H9 (cell line): ENCODE measurements at regions not wholly inside any gene's neighbourhood (a gene's known extent, or its start where the extent isn't known, plus 50 kb on each side); places are given as distances from the start of the nearest gene placed in this dataset.

Source experiments
- DNase-seq: peaks from one replicate; pipeline ENCODE4 v3.0.0-alpha.2; 2017
- H2AFZ ChIP-seq: one replicate; pipeline ENCODE4 v1.6.1; 2013; ENCODE audit warnings: mild to moderate bottlenecking, low read length, control low read depth, moderate library complexity
- H2AK5ac ChIP-seq: 2 replicates; pipeline ENCODE4 v1.6.1; 2013; ENCODE audit warnings: low read length, control low read depth, mixed read lengths; ENCODE audit not compliant: insufficient read length
- H2BK120ac ChIP-seq: one replicate; pipeline ENCODE4 v1.6.1; 2013; ENCODE audit warnings: low read depth, mild to moderate bottlenecking, low read length, control low read depth, inconsistent platforms; ENCODE audit not compliant: poor library complexity, severe bottlenecking
- H2BK12ac ChIP-seq: 2 replicates; pipeline ENCODE4 v1.6.1; 2013; ENCODE audit warnings: low read length, control low read depth, mixed read lengths, low read depth; ENCODE audit not compliant: insufficient read length
- H2BK15ac ChIP-seq: 2 replicates; pipeline ENCODE4 v1.6.1; 2013; ENCODE audit warnings: low read depth, low read length, control low read depth
- H2BK20ac ChIP-seq: one replicate; pipeline ENCODE4 v1.6.1; 2013; ENCODE audit warnings: low read depth, mild to moderate bottlenecking, low read length, control low read depth, inconsistent platforms; ENCODE audit not compliant: poor library complexity, severe bottlenecking
- H2BK5ac ChIP-seq: 2 replicates; pipeline ENCODE4 v1.6.1; 2013; ENCODE audit warnings: low read length, control low read depth, mixed read lengths; ENCODE audit not compliant: insufficient read length
- H3K14ac ChIP-seq: 2 replicates; pipeline ENCODE4 v1.6.1; 2013; ENCODE audit warnings: low read length, control low read depth; ENCODE audit not compliant: insufficient read depth
- H3K18ac ChIP-seq: 2 replicates; pipeline ENCODE4 v1.6.1; 2013; ENCODE audit warnings: low read depth, mild to moderate bottlenecking, mixed read lengths, low read length, control low read depth; ENCODE audit not compliant: insufficient read length
- H3K23ac ChIP-seq: 2 replicates; pipeline ENCODE4 v1.6.1; 2013; ENCODE audit warnings: low read length, control low read depth, mixed read lengths, low read depth; ENCODE audit not compliant: insufficient read length
- H3K23me2 ChIP-seq: 2 replicates; pipeline ENCODE4 v1.6.1; 2013; ENCODE audit warnings: low read depth, mild to moderate bottlenecking, mixed read lengths, low read length, control low read depth; ENCODE audit not compliant: insufficient read length, poor library complexity, severe bottlenecking
- H3K27ac ChIP-seq: 2 replicates; pipeline ENCODE4 v1.5.1; 2013; ENCODE audit warnings: low read length, control low read depth, mixed read lengths, low read depth; ENCODE audit not compliant: insufficient read length
- H3K27me3 ChIP-seq: 2 replicates; pipeline ENCODE4 v1.6.1; 2013; ENCODE audit warnings: low read length, control low read depth, inconsistent platforms; ENCODE audit not compliant: insufficient read depth
- H3K4ac ChIP-seq: 2 replicates; pipeline ENCODE4 v1.6.1; 2013; ENCODE audit warnings: low read depth, mild to moderate bottlenecking, control low read depth, inconsistent platforms, low read length, moderate library complexity
- H3K4me1 ChIP-seq: 2 replicates; pipeline ENCODE4 v1.6.1; 2013; ENCODE audit warnings: low read length, control low read depth, inconsistent platforms; ENCODE audit not compliant: insufficient read depth
- H3K4me2 ChIP-seq: 2 replicates; pipeline ENCODE4 v1.6.1; 2013; ENCODE audit warnings: low read length, control low read depth, mixed read lengths; ENCODE audit not compliant: insufficient read length, insufficient read depth
- H3K56ac ChIP-seq: 2 replicates; pipeline ENCODE4 v1.6.1; 2013; ENCODE audit warnings: low read depth, mild to moderate bottlenecking, mixed read lengths, low read length, control low read depth; ENCODE audit not compliant: insufficient read length
- H3K79me1 ChIP-seq: 2 replicates; pipeline ENCODE4 v1.6.1; 2013; ENCODE audit warnings: low read depth, mild to moderate bottlenecking, moderate library complexity, low read length, control low read depth, inconsistent platforms; ENCODE audit not compliant: insufficient read depth, poor library complexity, severe bottlenecking
- H3K79me2 ChIP-seq: 2 replicates; pipeline ENCODE4 v1.6.1; 2013; ENCODE audit warnings: low read length, control low read depth, inconsistent platforms; ENCODE audit not compliant: insufficient read depth
- H3K9ac ChIP-seq: 2 replicates; pipeline ENCODE4 v1.6.1; 2013; ENCODE audit warnings: low read length, control low read depth, mixed read lengths; ENCODE audit not compliant: insufficient read length; ENCODE audit errors: extremely low read depth
- H3K9me3 ChIP-seq: one replicate; pipeline ENCODE4 v1.6.1; 2013; ENCODE audit warnings: low read depth, low read length, inconsistent platforms; ENCODE audit not compliant: control insufficient read depth
- H3T11ph ChIP-seq: one replicate; pipeline ENCODE4 v1.6.1; 2013; ENCODE audit warnings: mild to moderate bottlenecking, low read length, control low read depth, inconsistent platforms
- H4K20me1 ChIP-seq: one replicate; pipeline ENCODE4 v1.6.1; 2013; ENCODE audit not compliant: control insufficient read depth, insufficient read length, insufficient read depth
- H4K5ac ChIP-seq: 2 replicates; pipeline ENCODE4 v1.6.1; 2013; ENCODE audit warnings: low read depth, mild to moderate bottlenecking, mixed read lengths, low read length, control low read depth; ENCODE audit not compliant: insufficient read length
- H4K8ac ChIP-seq: replicated peaks from 2 replicates; pipeline ENCODE4 v1.6.1; 2013; ENCODE audit warnings: low read length, control low read depth, mixed read lengths, low read depth; ENCODE audit not compliant: insufficient read length
- H4K91ac ChIP-seq: 2 replicates; pipeline ENCODE4 v1.6.1; 2013; ENCODE audit warnings: low read depth, mild to moderate bottlenecking, moderate library complexity, mixed read lengths, low read length, control low read depth; ENCODE audit not compliant: insufficient read length
- H3K27ac Mint-ChIP-seq, 3 experiments: 2 replicates in 2 of 3; 3 replicates in 1 of 3; pipeline ENCODE4 v1.8.0; 2020 to 2021; ENCODE audit warnings: mixed read lengths in 3 of 3, mild to moderate bottlenecking in 1 of 3, moderate library complexity in 1 of 3
- H3K27me3 Mint-ChIP-seq: 2 replicates; pipeline ENCODE4 v1.8.0; 2021; ENCODE audit warnings: low read depth, mild to moderate bottlenecking, moderate library complexity, mixed read lengths
- H3K36me3 Mint-ChIP-seq, 3 experiments: 2 replicates in 2 of 3; 3 replicates in 1 of 3; pipeline ENCODE4 v1.8.0; 2020 to 2021; ENCODE audit warnings: low read depth in 3 of 3, mixed read lengths in 3 of 3; ENCODE audit not compliant: insufficient read depth in 1 of 3
- H3K4me1 Mint-ChIP-seq, 2 experiments: 2 replicates each; pipeline ENCODE4 v1.8.0; 2020; ENCODE audit warnings: mixed read lengths in 2 of 2
- H3K4me3 Mint-ChIP-seq, 2 experiments: 2 replicates in 1 of 2; 3 replicates in 1 of 2; pipeline ENCODE4 v1.8.0; 2020 to 2021; ENCODE audit warnings: mild to moderate bottlenecking in 2 of 2, mixed read lengths in 2 of 2, moderate library complexity in 1 of 2
- H3K9me3 Mint-ChIP-seq, 2 experiments: 2 replicates in 1 of 2; 3 replicates in 1 of 2; pipeline ENCODE4 v1.8.0; 2020; ENCODE audit warnings: mild to moderate bottlenecking in 2 of 2, mixed read lengths in 2 of 2, moderate library complexity in 1 of 2
- WGBS: extraction: QIAGEN DNeasy Blood & Tissue Kit; methylation state at CpG from one replicate; pipeline ENCODE4 v1.1.7; 2013; ENCODE audit warnings: missing lambda C conversion rate, low lambda C conversion rate, mixed read lengths; ENCODE audit not compliant: insufficient read length; ENCODE audit errors: extremely low coverage; 5-methylcytosine and 5-hydroxymethylcytosine counted together
- TF ChIP-seq, protein P1 (sequence below): fragments of 200-600 bp; sonication (generic); conservative IDR thresholded peaks from 3 replicates; pipeline ENCODE4 v1.8.0; 2021; ENCODE audit warnings: antibody characterized with exemption, mild to moderate bottlenecking

DNA sequence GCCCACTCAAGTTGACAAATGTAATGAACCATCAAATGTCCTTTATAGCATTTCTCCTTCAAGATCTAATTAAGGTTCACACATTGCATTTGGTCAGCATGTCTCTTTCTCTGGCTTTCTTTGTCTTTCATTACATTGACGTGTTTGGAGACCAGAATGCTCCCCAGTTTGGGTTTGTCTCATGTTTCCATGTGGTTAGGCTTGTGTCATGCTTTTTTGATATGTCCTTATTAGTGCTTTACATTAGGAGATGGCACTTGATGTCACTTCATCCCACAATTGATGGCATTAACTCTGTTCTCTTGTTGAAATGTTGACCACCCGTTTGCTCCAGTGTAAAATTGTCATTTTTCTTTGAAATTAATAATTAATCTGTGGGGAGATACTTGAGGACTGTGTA, 165.8 kb downstream of the AKAIN1 start:
- no peak overlapping the region for H3K4me3 Mint-ChIP-seq
- no CpG with 5 or more reads among the region's 2 CpGs for WGBS
- H3K23ac ChIP-seq = no peak overlapping the region

More for the DNA sequence above, 165.8 kb downstream of the AKAIN1 start:
- H3K9me3 ChIP-seq = no peaks in the 10 kb centered on the region
- H2AFZ ChIP-seq = no peak overlapping the region
- 0 out of 2 replicates have a peak, but pooled peaks cover 1% of the 10 kb centered on the region for H3K27me3 Mint-ChIP-seq
- H4K8ac ChIP-seq = no peak overlapping the region
- no peaks in the 10 kb centered on the region for H3K79me1 ChIP-seq
- H3K14ac ChIP-seq = no peak overlapping the region
- no peak overlapping the region for H2BK15ac ChIP-seq
- peaks cover 13 to 21% of the 10 kb centered on the region in 2 experiments for H3K9me3 Mint-ChIP-seq
- H3T11ph ChIP-seq = no peak overlapping the region
- no peaks in the 10 kb centered on the region for H3K27me3 ChIP-seq
- no peak overlapping the region for H2AK5ac ChIP-seq
- no peak overlapping the region for H3K27ac ChIP-seq
- no peak overlapping the region for H3K27ac Mint-ChIP-seq
- no peak overlapping the region for H4K5ac ChIP-seq
- no peak overlapping the region for H3K4me2 ChIP-seq
- H3K4me1 Mint-ChIP-seq = no peaks in the 10 kb centered on the region
- no peak overlapping the region for H3K4ac ChIP-seq
- H3K36me3 Mint-ChIP-seq = peaks cover 0 to 18% (median 4%) of the 10 kb centered on the region in 3 experiments; a peak in 4 of 7 replicates
- H3K18ac ChIP-seq = no peak overlapping the region
- TF ChIP-seq, protein P1, sequence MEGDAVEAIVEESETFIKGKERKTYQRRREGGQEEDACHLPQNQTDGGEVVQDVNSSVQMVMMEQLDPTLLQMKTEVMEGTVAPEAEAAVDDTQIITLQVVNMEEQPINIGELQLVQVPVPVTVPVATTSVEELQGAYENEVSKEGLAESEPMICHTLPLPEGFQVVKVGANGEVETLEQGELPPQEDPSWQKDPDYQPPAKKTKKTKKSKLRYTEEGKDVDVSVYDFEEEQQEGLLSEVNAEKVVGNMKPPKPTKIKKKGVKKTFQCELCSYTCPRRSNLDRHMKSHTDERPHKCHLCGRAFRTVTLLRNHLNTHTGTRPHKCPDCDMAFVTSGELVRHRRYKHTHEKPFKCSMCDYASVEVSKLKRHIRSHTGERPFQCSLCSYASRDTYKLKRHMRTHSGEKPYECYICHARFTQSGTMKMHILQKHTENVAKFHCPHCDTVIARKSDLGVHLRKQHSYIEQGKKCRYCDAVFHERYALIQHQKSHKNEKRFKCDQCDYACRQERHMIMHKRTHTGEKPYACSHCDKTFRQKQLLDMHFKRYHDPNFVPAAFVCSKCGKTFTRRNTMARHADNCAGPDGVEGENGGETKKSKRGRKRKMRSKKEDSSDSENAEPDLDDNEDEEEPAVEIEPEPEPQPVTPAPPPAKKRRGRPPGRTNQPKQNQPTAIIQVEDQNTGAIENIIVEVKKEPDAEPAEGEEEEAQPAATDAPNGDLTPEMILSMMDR = no peak
- H3K9ac ChIP-seq = no peak overlapping the region
- no peaks in the 10 kb centered on the region for H3K23me2 ChIP-seq
- no peaks in the 10 kb centered on the region for H4K20me1 ChIP-seq
- no peak overlapping the region for H2BK12ac ChIP-seq
- H3K4me1 ChIP-seq = no peaks in the 10 kb centered on the region
- no peak overlapping the region for H2BK5ac ChIP-seq
- no peak overlapping the region for H4K91ac ChIP-seq
- no peak overlapping the region for H2BK120ac ChIP-seq
- no peak overlapping the region for H3K56ac ChIP-seq
- H3K79me2 ChIP-seq = no peaks in the 10 kb centered on the region
- DNase-seq = no peak
- H2BK20ac ChIP-seq = no peak overlapping the region
